GM18519 (cell line): ENCODE measurements at regions not wholly inside any gene's neighbourhood (a gene's known extent, or its start where the extent isn't known, plus 50 kb on each side); places are given as distances from the start of the nearest gene placed in this dataset.

Experiments used
- ATAC-seq: cut with Tn5 transposase; IDR thresholded peaks from one replicate; pipeline ENCODE4 v1.9.1; 2021; ENCODE audit warnings: mild to moderate bottlenecking, moderate library complexity; ENCODE audit not compliant: unreplicated experiment, low FRiP score

GRCh38 chr7:25789701-25790640 is 362.0 kb upstream of the NFE2L3 start:
- no peak for ATAC-seq

GRCh38 chr7:25790963-25791362 is 361.0 kb upstream of the NFE2L3 start:
- no peak for ATAC-seq

- no peak for ATAC-seq
Measured at GRCh38 chr7:25792586-25792985, 359.4 kb upstream of the NFE2L3 start.

GRCh38 chr7:25795824-25796235 is 356.2 kb upstream of the NFE2L3 start:
- ATAC-seq: no peak

GRCh38 chr7:25798344-25798743 is 353.7 kb upstream of the NFE2L3 start:
- ATAC-seq: no peak

- ATAC-seq: no peak
Measured at GRCh38 chr7:25801214-25801613, 350.8 kb upstream of the NFE2L3 start.

GRCh38 chr7:25802057-25802456 is 349.9 kb upstream of the NFE2L3 start:
- no peak for ATAC-seq

GRCh38 chr7:25802473-25802872 is 349.5 kb upstream of the NFE2L3 start:
- no peak for ATAC-seq

GRCh38 chr7:25803117-25803887 is 348.7 kb upstream of the NFE2L3 start:
- no peak for ATAC-seq

GRCh38 chr7:25804154-25804553 is 347.8 kb upstream of the NFE2L3 start:
- no peak for ATAC-seq

GRCh38 chr7:25805027-25805687 is 346.8 kb upstream of the NFE2L3 start:
- no peak for ATAC-seq

- ATAC-seq: no peak
Measured at GRCh38 chr7:25807086-25807611, 344.8 kb upstream of the NFE2L3 start.

GRCh38 chr7:25809441-25809840 is 342.6 kb upstream of the NFE2L3 start:
- no peak for ATAC-seq

- ATAC-seq: no peak
Measured at GRCh38 chr7:25812086-25812850, 339.7 kb upstream of the NFE2L3 start.

- ATAC-seq: no peak
Measured at GRCh38 chr7:25813381-25813780, 338.6 kb upstream of the NFE2L3 start.

GRCh38 chr7:25815711-25816110 is 336.3 kb upstream of the NFE2L3 start:
- no peak for ATAC-seq

- no peak for ATAC-seq
Measured at GRCh38 chr7:25820432-25821040, 331.5 kb upstream of the NFE2L3 start.

- ATAC-seq: no peak
Measured at GRCh38 chr7:25821225-25821624, 330.8 kb upstream of the NFE2L3 start.

- ATAC-seq: no peak
Measured at GRCh38 chr7:25822823-25823222, 329.2 kb upstream of the NFE2L3 start.

- no peak for ATAC-seq
Measured at GRCh38 chr7:25823571-25823970, 328.4 kb upstream of the NFE2L3 start.
